IMR-90 (cell line): ENCODE measurements at regions not wholly inside any gene's neighbourhood (a gene's known extent, or its start where the extent isn't known, plus 50 kb on each side); places are given as distances from the start of the nearest gene placed in this dataset.
A peak's percentile ranks its signal among the peaks of the same experiment; 100 is the strongest.

Experiments
- ATAC-seq: fragments of 200-7000 bp; cut with Tn5 transposase; 2 replicates; pipeline ENCODE4 v1.9.1; 2020; ENCODE audit warnings: low read depth, mild to moderate bottlenecking, moderate library complexity
- BruUV-seq: library from RNA; stranded (reverse); fragments of 400-500 nt; replicated peaks from 2 replicates; lab custom pipeline; 2021; lab: Mats Ljungman, UMichigan
- CTCF ChIA-PET: fragments of 300-600 bp; formaldehyde crosslinking; extraction: SDS; loops from one replicate; lab custom pipeline; 2021; ENCODE audit warnings: antibody characterized with exemption; lab: Yijun Ruan, JAX
- POLR2A ChIA-PET: fragments of 300-600 bp; sonication (Branson Sonifier 250); formaldehyde crosslinking; loops from one replicate; lab custom pipeline; 2022; ENCODE audit warnings: antibody characterized with exemption; ENCODE audit not compliant: unreplicated experiment; lab: Charles Lee
- DNase-seq: peaks from one replicate; pipeline ENCODE4 v3.0.0; 2013
- H2AFZ ChIP-seq: replicated peaks from 2 replicates; pipeline ENCODE3; 2013; ENCODE audit warnings: low read length, mild to moderate bottlenecking; ENCODE audit not compliant: poor library complexity
- H2AK5ac ChIP-seq: 2 replicates; pipeline ENCODE4 v1.6.1; 2013; ENCODE audit warnings: low read depth, low read length, inconsistent platforms
- H2AK9ac ChIP-seq: replicated peaks from 2 replicates; pipeline ENCODE3; 2013; ENCODE audit warnings: mild to moderate bottlenecking, low read depth, low read length, moderate library complexity; ENCODE audit not compliant: poor library complexity
- H2BK120ac ChIP-seq: 2 replicates; pipeline ENCODE4 v1.6.1; 2013; ENCODE audit warnings: low read depth, low read length, inconsistent platforms
- H2BK15ac ChIP-seq: 3 replicates; pipeline ENCODE4 v1.6.1; 2013; ENCODE audit warnings: low read depth, low read length, inconsistent platforms
- H2BK20ac ChIP-seq: 2 replicates; pipeline ENCODE4 v1.6.1; 2013; ENCODE audit warnings: low read depth, mild to moderate bottlenecking, inconsistent platforms, low read length, moderate library complexity
- H2BK5ac ChIP-seq: 2 replicates; pipeline ENCODE4 v1.6.1; 2013; ENCODE audit warnings: mild to moderate bottlenecking, low read depth, low read length, inconsistent platforms; ENCODE audit not compliant: poor library complexity, severe bottlenecking
- H3K14ac ChIP-seq: replicated peaks from 2 replicates; pipeline ENCODE4 v1.6.1; 2013; ENCODE audit warnings: low read depth, low read length, inconsistent platforms
- H3K18ac ChIP-seq: 2 replicates; pipeline ENCODE4 v1.6.1; 2013; ENCODE audit warnings: low read depth, low read length, control low read depth
- H3K23ac ChIP-seq: 2 replicates; pipeline ENCODE4 v1.6.1; 2013; ENCODE audit warnings: low read depth, low read length, inconsistent platforms
- H3K27ac ChIP-seq: 2 replicates; pipeline ENCODE4 v1.5.1; 2013; ENCODE audit warnings: mild to moderate bottlenecking, control low read depth, low read length; ENCODE audit not compliant: insufficient read depth
- H3K27me3 ChIP-seq: 2 replicates; pipeline ENCODE4 v1.6.1; 2013; ENCODE audit warnings: low read length; ENCODE audit not compliant: control insufficient read depth, insufficient read depth
- H3K36me3 ChIP-seq: 2 replicates; pipeline ENCODE4 v1.6.1; 2013; ENCODE audit warnings: low read length, mixed read lengths; ENCODE audit not compliant: control insufficient read depth, insufficient read depth
- H3K4ac ChIP-seq: 2 replicates; pipeline ENCODE4 v1.6.1; 2013; ENCODE audit warnings: low read depth, low read length, inconsistent platforms
- H3K4me1 ChIP-seq: 2 replicates; pipeline ENCODE4 v1.6.1; 2013; ENCODE audit warnings: low read length, mixed read lengths; ENCODE audit not compliant: control insufficient read depth, insufficient read depth
- H3K4me2 ChIP-seq: 2 replicates; pipeline ENCODE4 v1.6.1; 2013; ENCODE audit warnings: low read depth, mild to moderate bottlenecking, control low read depth, low read length, moderate library complexity
- H3K4me3 ChIP-seq: 2 replicates; pipeline ENCODE4 v1.5.1; 2013; ENCODE audit warnings: low read depth, mild to moderate bottlenecking, control low read depth, low read length, moderate library complexity; ENCODE audit not compliant: insufficient read depth
- H3K56ac ChIP-seq: 2 replicates; pipeline ENCODE4 v1.6.1; 2013; ENCODE audit warnings: low read length, inconsistent platforms; ENCODE audit not compliant: insufficient read depth; ENCODE audit errors: extremely low read depth
- H3K79me1 ChIP-seq, 2 experiments: 2 replicates each; pipeline ENCODE4 v1.6.1; 2013; ENCODE audit warnings: low read length in 2 of 2, inconsistent platforms in 1 of 2, low read depth in 1 of 2
- H3K9ac ChIP-seq: 2 replicates; pipeline ENCODE4 v1.6.1; 2013; ENCODE audit warnings: low read depth, low read length, control low read depth
- H3K9me1 ChIP-seq: 2 replicates; pipeline ENCODE4 v1.6.1; 2013; ENCODE audit warnings: low read length, inconsistent platforms; ENCODE audit not compliant: insufficient read depth
- H3K9me3 ChIP-seq: 2 replicates; pipeline ENCODE4 v1.6.1; 2013; ENCODE audit warnings: low read length; ENCODE audit not compliant: control insufficient read depth, insufficient read depth
- H4K20me1 ChIP-seq: 2 replicates; pipeline ENCODE4 v1.6.1; 2013; ENCODE audit warnings: low read length, inconsistent platforms; ENCODE audit not compliant: insufficient read depth
- H4K5ac ChIP-seq: 2 replicates; pipeline ENCODE4 v1.6.1; 2013; ENCODE audit warnings: mild to moderate bottlenecking, low read depth, low read length, control low read depth
- H4K8ac ChIP-seq, 2 experiments: 2 replicates each; pipeline ENCODE4 v1.6.1; 2013; ENCODE audit warnings: low read depth in 2 of 2, low read length in 2 of 2, control low read depth in 1 of 2, inconsistent platforms in 1 of 2
- H4K91ac ChIP-seq: 2 replicates; pipeline ENCODE4 v1.6.1; 2013; ENCODE audit warnings: low read depth, low read length, inconsistent platforms; ENCODE audit not compliant: insufficient read depth
- CEBPB ChIP-seq: IDR thresholded peaks from 2 replicates; pipeline ENCODE4 v1.6.1; 2012; ENCODE audit warnings: low read depth, low read length, improper control_type of control experiment
- MAFK ChIP-seq: IDR thresholded peaks from 2 replicates; pipeline ENCODE4 v1.6.1; 2012; ENCODE audit warnings: low read depth, low read length, improper control_type of control experiment
- RCOR1 ChIP-seq: IDR thresholded peaks from 2 replicates; pipeline ENCODE4 v1.6.1; 2012; ENCODE audit warnings: mild to moderate bottlenecking, low read length, improper control_type of control experiment; ENCODE audit not compliant: insufficient replicate concordance
- SMC3 ChIP-seq: fragments of 150-350 bp; IDR thresholded peaks from 2 replicates; pipeline ENCODE4 v1.6.1; 2016; ENCODE audit warnings: low read depth, mild to moderate bottlenecking, antibody characterized with exemption, low read length, moderate library complexity
- WGBS, 2 experiments: methylation state at CpG; one replicate each; pipeline versions ENCODE4 v1.1.5 to v1.1.7; 2013; ENCODE audit warnings: missing lambda C conversion rate in 2 of 2; ENCODE audit not compliant: insufficient read length in 1 of 2; ENCODE audit errors: extremely low coverage in 2 of 2; 5-methylcytosine and 5-hydroxymethylcytosine counted together
- dilution Hi-C: fragments of 300-500 bp; cut with HindIII; formaldehyde crosslinking; loops from one replicate; pipeline ENCODE4 v1.14.3; 2018; ENCODE audit warnings: low sequenced_read_pairs; ENCODE audit not compliant: unreplicated experiment
- in situ Hi-C: fragments of 300-500 bp; cut with MboI; formaldehyde crosslinking; loops from 3 replicates; pipeline ENCODE4 v1.14.3; 2019; ENCODE audit warnings: low sequenced_read_pairs, inconsistent platforms, mixed read lengths
- intact Hi-C: fragments of 100-400 bp; cut with micrococcal nuclease; formaldehyde crosslinking; loops from 2 replicates; pipeline ENCODE4 v1.10.0; 2022
- TF ChIP-seq, protein P1 (sequence below): conservative IDR thresholded peaks from 2 replicates; pipeline ENCODE4 v1.5.1; 2012; ENCODE audit warnings: mild to moderate bottlenecking, low read depth, low read length, improper control_type of control experiment
- TF ChIP-seq, protein P2 (sequence below): fragments of 150-350 bp; IDR thresholded peaks from 2 replicates; pipeline ENCODE4 v1.6.1; 2016; ENCODE audit warnings: low read depth, mild to moderate bottlenecking, low read length, moderate library complexity, borderline replicate concordance

DNA sequence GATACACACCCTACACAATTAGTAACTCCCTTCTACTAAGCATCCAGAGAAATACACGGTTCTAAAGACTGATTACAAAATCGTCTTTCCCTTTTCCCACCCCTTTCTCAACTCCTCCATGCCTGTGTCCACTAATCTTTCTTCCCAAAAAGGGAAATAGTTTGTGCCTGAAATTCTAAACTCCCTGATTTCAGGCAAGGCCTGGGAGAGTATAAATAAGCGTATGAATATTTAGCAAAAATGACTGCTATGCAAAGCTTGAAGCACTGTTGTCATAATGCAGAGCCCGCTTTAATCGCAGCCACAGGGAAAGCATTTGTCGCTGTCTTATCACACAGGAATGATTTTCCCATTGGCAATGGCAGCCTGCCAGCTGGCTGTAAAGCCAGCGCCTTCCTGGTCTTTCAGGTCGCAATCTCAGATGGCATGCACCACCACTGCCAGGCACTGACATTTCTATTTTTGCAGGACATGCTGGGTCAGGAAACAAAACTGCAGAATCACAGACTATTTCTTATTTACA lies 142.9 kb upstream of the PCGF5 start:
- Histone ChIP-seq H3K36me3 (no peaks in the 10 kb centered on the region), H3K27me3 (peaks cover 7% of the 10 kb centered on the region), H3K23ac (no peak overlapping the region), H2AK9ac (no peak overlapping the region), H2AFZ (peak overlapping the region; percentile 45), H4K91ac (peak overlapping the region; percentile 45; the same call in 1 of the 2 replicates), H3K4me3 (peak overlapping the region; percentile 2; the same call in 1 of the 2 replicates), H3K18ac (peak overlapping the region; percentile 92; the same call in 1 of the 2 replicates), H2BK120ac (peak overlapping the region; percentile 33), H3K27ac (peak overlapping the region; percentile 36; the same call in 1 of the 2 replicates), H3K4me2 (peak overlapping the region; percentile 64), H2BK5ac (peak overlapping the region; percentile 61), H2AK5ac (no peak overlapping the region), H3K9ac (no peak overlapping the region; the same call in 1 of the 2 replicates), H3K4me1 (peaks cover 10% of the 10 kb centered on the region), H3K9me3 (no peaks in the 10 kb centered on the region), H3K79me1 (no peaks in the 10 kb centered on the region), H4K20me1 (no peaks in the 10 kb centered on the region), H4K5ac (no peak overlapping the region), H2BK15ac (no peak overlapping the region; the same call in 2 of the 3 replicates), H4K8ac (peak overlapping the region; percentile 32 to 59; a peak in 2 of 4 replicates), H3K14ac (no peak overlapping the region), H2BK20ac (no peak overlapping the region; the same call in 1 of the 2 replicates), H3K4ac (0 out of 2 replicates have a peak overlapping the region, but pooled peaks have one; percentile 15), H3K56ac (no peak overlapping the region), H3K9me1 (no peaks in the 10 kb centered on the region)
- BruUV-seq: no TSS peak
- intact Hi-C loops: no loop called here
- CTCF ChIA-PET: interaction anchor here (1.0 kb wide), 1 partner anchor 27 kb away, joined by 3 read pairs; no protein-coding TSS in a partner anchor
- peak; percentile 11 for DNase-seq
- POLR2A ChIA-PET: no interaction called here
- 17% methylated on average over 3 of the region's 8 CpGs; no CpG with 5 or more reads in 1 of the 2 experiments for WGBS, 2 experiments
- TF ChIP-seq CEBPB: no peak
- TF ChIP-seq SMC3: no peak
- no peak for TF ChIP-seq RCOR1
- TF ChIP-seq, protein P1, sequence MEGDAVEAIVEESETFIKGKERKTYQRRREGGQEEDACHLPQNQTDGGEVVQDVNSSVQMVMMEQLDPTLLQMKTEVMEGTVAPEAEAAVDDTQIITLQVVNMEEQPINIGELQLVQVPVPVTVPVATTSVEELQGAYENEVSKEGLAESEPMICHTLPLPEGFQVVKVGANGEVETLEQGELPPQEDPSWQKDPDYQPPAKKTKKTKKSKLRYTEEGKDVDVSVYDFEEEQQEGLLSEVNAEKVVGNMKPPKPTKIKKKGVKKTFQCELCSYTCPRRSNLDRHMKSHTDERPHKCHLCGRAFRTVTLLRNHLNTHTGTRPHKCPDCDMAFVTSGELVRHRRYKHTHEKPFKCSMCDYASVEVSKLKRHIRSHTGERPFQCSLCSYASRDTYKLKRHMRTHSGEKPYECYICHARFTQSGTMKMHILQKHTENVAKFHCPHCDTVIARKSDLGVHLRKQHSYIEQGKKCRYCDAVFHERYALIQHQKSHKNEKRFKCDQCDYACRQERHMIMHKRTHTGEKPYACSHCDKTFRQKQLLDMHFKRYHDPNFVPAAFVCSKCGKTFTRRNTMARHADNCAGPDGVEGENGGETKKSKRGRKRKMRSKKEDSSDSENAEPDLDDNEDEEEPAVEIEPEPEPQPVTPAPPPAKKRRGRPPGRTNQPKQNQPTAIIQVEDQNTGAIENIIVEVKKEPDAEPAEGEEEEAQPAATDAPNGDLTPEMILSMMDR: no peak
- TF ChIP-seq, protein P2, sequence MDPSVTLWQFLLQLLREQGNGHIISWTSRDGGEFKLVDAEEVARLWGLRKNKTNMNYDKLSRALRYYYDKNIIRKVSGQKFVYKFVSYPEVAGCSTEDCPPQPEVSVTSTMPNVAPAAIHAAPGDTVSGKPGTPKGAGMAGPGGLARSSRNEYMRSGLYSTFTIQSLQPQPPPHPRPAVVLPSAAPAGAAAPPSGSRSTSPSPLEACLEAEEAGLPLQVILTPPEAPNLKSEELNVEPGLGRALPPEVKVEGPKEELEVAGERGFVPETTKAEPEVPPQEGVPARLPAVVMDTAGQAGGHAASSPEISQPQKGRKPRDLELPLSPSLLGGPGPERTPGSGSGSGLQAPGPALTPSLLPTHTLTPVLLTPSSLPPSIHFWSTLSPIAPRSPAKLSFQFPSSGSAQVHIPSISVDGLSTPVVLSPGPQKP: no peak
- TF ChIP-seq MAFK: no peak
- dilution Hi-C loops: no loop called here
- in situ Hi-C loops: no loop called here
- ATAC-seq: peak; percentile 92
